Neutrophil (primary cell): ENCODE measurements at regions not wholly inside any gene's neighbourhood (a gene's known extent, or its start where the extent isn't known, plus 50 kb on each side); places are given as distances from the start of the nearest gene placed in this dataset.

Experiments used
- H3K27ac ChIP-seq: fragments of 200-600 bp; sonication (generic); 2 replicates; pipeline ENCODE4 v1.5.1; 2016; ENCODE audit warnings: mild to moderate bottlenecking, moderate library complexity
- H3K27me3 ChIP-seq: fragments of 200-600 bp; sonication (generic); 2 replicates; pipeline ENCODE4 v1.6.0; 2016; ENCODE audit warnings: mild to moderate bottlenecking
- H3K36me3 ChIP-seq: fragments of 200-600 bp; sonication (generic); 2 replicates; pipeline ENCODE4 v1.5.1; 2017
- H3K4me1 ChIP-seq, 2 experiments: fragments of 200-600 bp in 1 of 2; sonication (generic) in 1 of 2; 1 replicate in 1 of 2; 2 replicates in 1 of 2; pipeline versions ENCODE4 v1.5.1 to v1.6.1; 2013 to 2016; ENCODE audit warnings: low read depth in 1 of 2, low read length in 1 of 2, mild to moderate bottlenecking in 1 of 2, moderate library complexity in 1 of 2; ENCODE audit not compliant: control insufficient read depth in 1 of 2, insufficient read depth in 1 of 2
- H3K4me3 ChIP-seq, 2 experiments: fragments of 200-600 bp in 1 of 2; sonication (generic) in 1 of 2; 1 replicate in 1 of 2; 2 replicates in 1 of 2; pipeline ENCODE4 v1.5.1; 2013 to 2016; ENCODE audit warnings: low read depth in 1 of 2, low read length in 1 of 2, mild to moderate bottlenecking in 1 of 2, moderate library complexity in 1 of 2
- H3K9me3 ChIP-seq: fragments of 200-600 bp; sonication (generic); 2 replicates; pipeline ENCODE4 v1.5.1; 2016
- CTCF ChIP-seq: fragments of 200-600 bp; sonication (generic); IDR thresholded peaks from 2 replicates; pipeline ENCODE4 v1.5.1; 2016; ENCODE audit warnings: antibody characterized with exemption

- TF ChIP-seq CTCF, result no peak
- Histone ChIP-seq H3K27me3 (peaks cover 8% of the 10 kb centered on the region), H3K36me3 (no peaks in the 10 kb centered on the region), H3K4me1 (no peaks in the 10 kb centered on the region), H3K27ac (no peak overlapping the region), H3K9me3 (no peaks in the 10 kb centered on the region), H3K4me3 (no peak overlapping the region)
These were observed 72.6 kb upstream of the NKX1-1 start for GRCh38 chr4:1478766-1479355.

GRCh38 chr4:1477045-1477840 is 71.0 kb upstream of the NKX1-1 start:
- Histone ChIP-seq H3K27me3 (peaks cover 24% of the 10 kb centered on the region), H3K4me3 (no peak overlapping the region), H3K4me1 (no peaks in the 10 kb centered on the region)

GRCh38 chr4:1476140-1476513 is 69.9 kb upstream of the NKX1-1 start:
- Histone ChIP-seq H3K4me1 (no peaks in the 10 kb centered on the region), H3K36me3 (no peaks in the 10 kb centered on the region), H3K27me3 (peaks cover 35% of the 10 kb centered on the region), H3K4me3 (no peak overlapping the region), H3K9me3 (no peaks in the 10 kb centered on the region), H3K27ac (no peak overlapping the region)
- TF ChIP-seq CTCF, result no peak

More at GRCh38 chr4:1477045-1477840, 71.0 kb upstream of the NKX1-1 start:
- Histone ChIP-seq H3K27ac (no peak overlapping the region), H3K9me3 (no peaks in the 10 kb centered on the region), H3K36me3 (no peaks in the 10 kb centered on the region)
- no peak for TF ChIP-seq CTCF

- Histone ChIP-seq H3K4me1 (no peaks in the 10 kb centered on the region), H3K9me3 (no peaks in the 10 kb centered on the region), H3K36me3 (no peaks in the 10 kb centered on the region), H3K4me3 (no peak overlapping the region), H3K27me3 (peaks cover 41% of the 10 kb centered on the region), H3K27ac (no peak overlapping the region)
- no peak for TF ChIP-seq CTCF
These were observed 69.3 kb upstream of the NKX1-1 start for GRCh38 chr4:1475277-1476139.

GRCh38 chr4:1474126-1475090 is 68.2 kb upstream of the NKX1-1 start:
- H3K27me3 ChIP-seq, result peaks cover 52% of the 10 kb centered on the region

More at GRCh38 chr4:1474126-1475090, 68.2 kb upstream of the NKX1-1 start:
- Histone ChIP-seq H3K4me3 (no peak overlapping the region), H3K4me1 (no peaks in the 10 kb centered on the region), H3K36me3 (no peaks in the 10 kb centered on the region), H3K9me3 (no peaks in the 10 kb centered on the region), H3K27ac (no peak overlapping the region)
- no peak for TF ChIP-seq CTCF
